Activated T-cell treated with anti-CD3 and anti-CD28 coated beads, Interleukin-2, amount 50 U/mL, for 72 hours (primary cell): ENCODE measurements at regions not wholly inside any gene's neighbourhood (a gene's known extent, or its start where the extent isn't known, plus 50 kb on each side); places are given as distances from the start of the nearest gene placed in this dataset.

Experiments used
- ATAC-seq, 2 donors: fragments of 150-1000 bp; cut with Tn5 transposase; replicated peaks in 1 of 2; 2 replicates each; pipeline ENCODE4 v1.10.0; 2021; ENCODE audit warnings: moderate library complexity in 2 of 2, mild to moderate bottlenecking in 1 of 2
- DNase-seq, 2 donors: peaks; one replicate each; pipeline ENCODE4 v3.0.0; 2021 to 2022; ENCODE audit warnings: mixed read lengths in 1 of 2
- H3K27ac Mint-ChIP-seq: one replicate; pipeline ENCODE4 v1.8.0; 2022; ENCODE audit warnings: mild to moderate bottlenecking, moderate library complexity, mixed read lengths
- H3K27me3 Mint-ChIP-seq: one replicate; pipeline ENCODE4 v1.8.0; 2022; ENCODE audit warnings: low read depth, mixed read lengths
- H3K36me3 Mint-ChIP-seq, 2 donors: one replicate each; pipeline ENCODE4 v1.8.0; 2022; ENCODE audit warnings: mixed read lengths in 2 of 2, mild to moderate bottlenecking in 1 of 2; ENCODE audit not compliant: insufficient read depth in 2 of 2
- H3K4me1 Mint-ChIP-seq: one replicate; pipeline ENCODE4 v1.8.0; 2022; ENCODE audit warnings: low read depth, mixed read lengths
- H3K4me3 Mint-ChIP-seq, 2 donors: one replicate each; pipeline ENCODE4 v1.8.0; 2022; ENCODE audit warnings: mild to moderate bottlenecking in 2 of 2, mixed read lengths in 2 of 2, moderate library complexity in 2 of 2
- H3K9me3 Mint-ChIP-seq, 2 donors: one replicate each; pipeline ENCODE4 v1.8.0; 2022; ENCODE audit warnings: mixed read lengths in 2 of 2

DNA sequence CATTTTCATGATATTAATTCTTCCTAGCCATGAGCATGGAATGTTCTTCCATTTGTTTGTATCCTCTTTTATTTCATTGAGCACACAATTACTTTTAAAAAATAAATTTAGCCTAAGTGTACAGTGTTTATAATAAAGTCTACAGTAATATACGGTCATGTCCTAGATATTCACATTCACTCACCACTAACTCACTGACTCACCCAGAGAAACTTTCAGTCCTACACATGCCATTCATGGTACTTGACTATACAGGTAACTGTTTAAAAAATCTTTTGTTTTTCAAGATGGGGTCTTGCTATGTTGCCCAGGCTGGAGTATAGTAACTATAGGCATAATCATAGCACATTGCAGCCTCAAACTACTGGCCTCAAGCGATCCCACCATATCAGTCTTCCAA, 348.1 kb downstream of the RAPGEF2 start:
- H3K4me3 Mint-ChIP-seq = no peak overlapping the region
- no peak for DNase-seq
- no peaks in the 10 kb centered on the region for H3K36me3 Mint-ChIP-seq
- no peak overlapping the region for H3K27ac Mint-ChIP-seq
- H3K9me3 Mint-ChIP-seq = no peaks in the 10 kb centered on the region
- ATAC-seq = no peak
- no peaks in the 10 kb centered on the region for H3K4me1 Mint-ChIP-seq
- H3K27me3 Mint-ChIP-seq = peaks cover 22% of the 10 kb centered on the region

DNA sequence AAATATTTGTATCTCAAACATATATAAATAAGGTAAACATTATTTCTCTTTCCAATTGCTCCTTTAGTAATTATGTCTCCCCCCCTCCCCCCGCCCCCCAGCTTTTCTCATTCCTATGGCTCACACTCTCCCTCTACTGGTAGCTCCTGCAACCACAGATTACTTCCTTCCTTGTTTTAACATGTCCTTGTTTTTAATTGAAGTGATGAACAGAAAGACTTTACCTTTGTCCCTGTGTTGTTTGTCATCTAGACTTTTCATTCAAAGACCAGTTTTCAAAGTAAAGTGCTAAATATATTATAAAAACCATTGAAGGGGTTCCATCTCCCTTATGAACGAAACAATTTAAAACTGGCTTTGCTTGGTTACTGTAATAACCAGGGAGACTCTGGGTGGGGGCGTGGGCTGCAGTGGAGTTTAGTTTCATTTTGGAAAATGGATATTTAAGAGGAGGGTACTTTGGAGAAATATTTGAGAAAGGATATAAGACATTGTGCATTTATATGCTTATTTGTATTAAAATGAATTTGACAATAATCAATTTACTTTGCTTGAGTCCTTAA, 352.9 kb downstream of the RAPGEF2 start:
- Mint-ChIP-seq H3K36me3 (no peaks in the 10 kb centered on the region), H3K27ac (no peak overlapping the region), H3K9me3 (no peaks in the 10 kb centered on the region), H3K4me1 (no peaks in the 10 kb centered on the region), H3K27me3 (no peaks in the 10 kb centered on the region), H3K4me3 (no peak overlapping the region)
- DNase-seq (peak in 1 of 2 donors; percentile 5), ATAC-seq (no peak)

GRCh38 chr4:159460371-159460770, 357.5 kb downstream of the RAPGEF2 start:
- H3K27me3 Mint-ChIP-seq = no peaks in the 10 kb centered on the region
- no peak overlapping the region for H3K4me3 Mint-ChIP-seq
- no peaks in the 10 kb centered on the region for H3K4me1 Mint-ChIP-seq
- H3K27ac Mint-ChIP-seq = no peak overlapping the region
- H3K36me3 Mint-ChIP-seq = peaks cover 0 to 2% of the 10 kb centered on the region in 2 donors
- no peak for ATAC-seq
- DNase-seq = no peak
- peaks cover 4% of the 10 kb centered on the region in 2 donors for H3K9me3 Mint-ChIP-seq

GRCh38 chr4:159463235-159463634, 360.4 kb downstream of the RAPGEF2 start:
- DNase-seq (no peak), ATAC-seq (no peak)
- Mint-ChIP-seq H3K4me1 (no peaks in the 10 kb centered on the region), H3K36me3 (peaks cover 0 to 2% of the 10 kb centered on the region in 2 donors), H3K27me3 (no peaks in the 10 kb centered on the region), H3K27ac (no peak overlapping the region), H3K9me3 (peaks cover 4 to 6% of the 10 kb centered on the region in 2 donors), H3K4me3 (no peak overlapping the region)

- DNase-seq (no peak), ATAC-seq (no peak)
- Mint-ChIP-seq H3K27me3 (no peaks in the 10 kb centered on the region), H3K4me3 (no peak overlapping the region), H3K4me1 (no peaks in the 10 kb centered on the region), H3K27ac (no peak overlapping the region), H3K9me3 (peaks cover 4 to 6% of the 10 kb centered on the region in 2 donors), H3K36me3 (peaks cover 0 to 2% of the 10 kb centered on the region in 2 donors)
Observed at GRCh38 chr4:159464302-159464701, 361.4 kb downstream of the RAPGEF2 start.

DNA sequence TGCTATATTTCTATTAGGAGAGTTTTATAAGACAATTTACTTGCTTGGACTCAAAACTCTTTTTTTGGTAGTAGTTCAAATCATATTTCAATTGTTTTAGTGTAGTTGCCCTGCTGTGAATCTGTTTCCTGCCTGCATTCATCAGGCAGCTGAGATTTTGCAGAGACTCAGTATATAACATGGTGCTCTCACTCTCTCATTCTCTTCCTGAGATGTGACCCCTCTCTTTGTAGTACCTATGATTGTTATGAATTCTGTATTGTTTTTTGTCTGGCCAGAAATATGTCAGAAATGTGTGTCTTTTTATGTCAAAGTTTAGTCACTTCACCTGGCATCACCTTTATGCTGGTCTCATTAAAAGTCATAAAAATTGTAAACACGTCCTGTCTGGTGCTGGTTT, 374.0 kb downstream of the RAPGEF2 start:
- no peak overlapping the region for H3K27ac Mint-ChIP-seq
- H3K36me3 Mint-ChIP-seq = no peaks in the 10 kb centered on the region
- no peaks in the 10 kb centered on the region for H3K27me3 Mint-ChIP-seq
- H3K4me3 Mint-ChIP-seq = no peak overlapping the region
- H3K9me3 Mint-ChIP-seq = no peaks in the 10 kb centered on the region
- H3K4me1 Mint-ChIP-seq = no peaks in the 10 kb centered on the region
- DNase-seq (no peak), ATAC-seq (no peak)

GRCh38 chr4:159480826-159481225, 377.9 kb downstream of the RAPGEF2 start:
- no peaks in the 10 kb centered on the region for H3K4me1 Mint-ChIP-seq
- DNase-seq = no peak
- H3K27me3 Mint-ChIP-seq = peaks cover 6% of the 10 kb centered on the region
- H3K36me3 Mint-ChIP-seq = no peaks in the 10 kb centered on the region
- no peaks in the 10 kb centered on the region for H3K9me3 Mint-ChIP-seq
- ATAC-seq = no peak
- H3K4me3 Mint-ChIP-seq = no peak overlapping the region
- no peak overlapping the region for H3K27ac Mint-ChIP-seq

DNA sequence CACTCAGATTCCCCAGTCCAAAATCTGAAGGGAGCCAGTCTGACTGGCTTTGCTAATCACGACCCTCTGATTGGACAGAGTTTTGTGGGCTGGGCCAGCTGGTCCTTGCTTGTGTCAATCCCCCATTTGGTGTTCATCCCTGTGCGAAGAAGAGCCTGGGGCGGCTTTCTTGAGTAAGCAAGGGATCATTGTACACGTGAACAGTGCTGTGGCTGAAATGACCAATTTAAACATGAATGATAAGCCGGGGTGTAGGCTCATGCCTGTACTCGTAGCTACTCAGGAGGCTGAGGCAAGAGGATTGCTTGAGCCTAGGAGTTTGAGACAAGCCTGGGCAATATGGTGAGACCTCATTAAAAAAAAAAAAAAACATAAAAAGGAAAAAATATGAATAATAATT, 379.1 kb downstream of the RAPGEF2 start:
- no peaks in the 10 kb centered on the region for H3K36me3 Mint-ChIP-seq
- H3K9me3 Mint-ChIP-seq = no peaks in the 10 kb centered on the region

GRCh38 chr4:159483110-159483781, 380.4 kb downstream of the RAPGEF2 start:
- DNase-seq (no peak), ATAC-seq (no peak)
- H3K27me3 Mint-ChIP-seq = peaks cover 25% of the 10 kb centered on the region
- H3K4me1 Mint-ChIP-seq = no peaks in the 10 kb centered on the region
- no peak overlapping the region for H3K4me3 Mint-ChIP-seq
- no peak overlapping the region for H3K27ac Mint-ChIP-seq
- H3K36me3 Mint-ChIP-seq = no peaks in the 10 kb centered on the region
- H3K9me3 Mint-ChIP-seq = no peaks in the 10 kb centered on the region

More for the DNA sequence above, 379.1 kb downstream of the RAPGEF2 start:
- Mint-ChIP-seq H3K27ac (no peak overlapping the region), H3K27me3 (peaks cover 16% of the 10 kb centered on the region), H3K4me3 (no peak overlapping the region), H3K4me1 (no peaks in the 10 kb centered on the region)
- ATAC-seq (no peak), DNase-seq (no peak)

DNA sequence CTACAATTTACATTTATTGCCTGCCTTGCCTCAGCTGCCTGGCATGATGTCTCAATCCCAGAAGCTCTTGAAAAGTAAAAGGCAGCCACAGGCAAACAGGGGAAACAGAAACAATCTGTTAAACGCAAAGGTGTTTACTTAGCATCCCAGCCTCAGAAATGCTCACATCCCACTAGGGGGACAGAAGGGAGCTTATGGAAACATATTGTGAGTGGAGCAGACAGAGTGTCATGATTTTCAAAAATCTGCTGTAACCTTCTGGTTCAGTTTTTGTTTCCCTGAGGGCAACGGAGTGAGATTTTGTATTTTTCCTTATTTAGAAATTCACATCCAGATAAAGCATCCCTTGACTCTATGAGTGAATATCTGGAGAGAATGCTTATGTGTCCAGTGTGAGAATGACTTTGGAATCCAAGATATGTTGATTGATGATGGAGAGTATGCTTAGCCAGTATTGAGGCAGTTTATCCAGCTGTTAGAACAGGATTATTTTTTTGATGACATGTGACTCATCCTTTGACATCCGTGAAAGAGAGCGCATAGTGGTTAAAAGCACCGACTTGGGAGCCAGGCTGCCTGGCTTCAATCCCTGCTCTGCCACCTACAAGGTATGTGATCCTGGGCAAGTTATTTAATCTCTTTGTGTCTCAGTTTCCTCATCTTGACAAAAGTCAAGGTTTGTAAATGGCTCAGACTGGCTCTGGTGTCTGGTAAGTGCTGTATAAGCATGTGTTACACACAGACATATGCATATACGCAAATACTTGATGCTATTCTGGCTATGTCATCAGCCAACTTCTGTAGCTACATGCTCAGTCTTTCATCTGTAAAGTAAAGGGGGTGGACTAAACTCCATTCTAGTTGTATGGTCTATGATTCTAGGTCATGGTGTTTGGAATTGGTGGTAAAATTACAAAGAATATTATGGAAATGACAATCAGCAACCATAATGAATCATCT, 381.2 kb downstream of the RAPGEF2 start:
- Mint-ChIP-seq H3K36me3 (no peaks in the 10 kb centered on the region), H3K4me1 (no peaks in the 10 kb centered on the region), H3K9me3 (no peaks in the 10 kb centered on the region), H3K4me3 (no peak overlapping the region), H3K27ac (no peak overlapping the region), H3K27me3 (peaks cover 25% of the 10 kb centered on the region)
- ATAC-seq (no peak), DNase-seq (no peak)

GRCh38 chr4:159484864-159485263, 382.0 kb downstream of the RAPGEF2 start:
- Mint-ChIP-seq H3K9me3 (no peaks in the 10 kb centered on the region), H3K27ac (no peak overlapping the region), H3K27me3 (peaks cover 25% of the 10 kb centered on the region), H3K4me3 (no peak overlapping the region), H3K36me3 (no peaks in the 10 kb centered on the region), H3K4me1 (no peaks in the 10 kb centered on the region)
- ATAC-seq (no peak), DNase-seq (no peak)

DNA sequence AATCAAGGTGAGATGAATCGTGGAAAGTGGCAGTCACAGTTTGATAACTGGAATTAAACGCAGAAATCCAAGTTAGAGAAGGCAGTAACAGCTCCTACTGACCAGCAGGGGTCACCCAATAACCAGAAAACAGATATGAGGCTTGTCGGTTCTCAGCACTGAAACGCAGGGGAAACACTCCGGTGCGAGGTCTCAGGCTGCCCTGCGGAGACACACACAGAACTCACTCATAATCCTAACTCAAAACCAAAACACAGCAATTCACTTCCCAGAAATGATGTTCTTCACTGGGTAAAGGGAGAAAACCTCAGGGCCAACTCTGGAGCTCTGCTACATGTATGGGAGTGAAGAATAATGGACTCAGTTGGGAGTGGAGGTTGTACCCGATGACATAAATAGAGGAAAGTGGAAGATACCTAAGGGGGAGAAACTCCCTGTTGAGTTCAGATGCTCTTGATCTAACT, 384.4 kb downstream of the RAPGEF2 start:
- Mint-ChIP-seq H3K36me3 (no peaks in the 10 kb centered on the region), H3K27ac (no peak overlapping the region), H3K9me3 (no peaks in the 10 kb centered on the region), H3K4me3 (no peak overlapping the region), H3K27me3 (peaks cover 25% of the 10 kb centered on the region), H3K4me1 (no peaks in the 10 kb centered on the region)
- ATAC-seq = peak; percentile 66
- DNase-seq = peak; percentile 26 to 36

DNA sequence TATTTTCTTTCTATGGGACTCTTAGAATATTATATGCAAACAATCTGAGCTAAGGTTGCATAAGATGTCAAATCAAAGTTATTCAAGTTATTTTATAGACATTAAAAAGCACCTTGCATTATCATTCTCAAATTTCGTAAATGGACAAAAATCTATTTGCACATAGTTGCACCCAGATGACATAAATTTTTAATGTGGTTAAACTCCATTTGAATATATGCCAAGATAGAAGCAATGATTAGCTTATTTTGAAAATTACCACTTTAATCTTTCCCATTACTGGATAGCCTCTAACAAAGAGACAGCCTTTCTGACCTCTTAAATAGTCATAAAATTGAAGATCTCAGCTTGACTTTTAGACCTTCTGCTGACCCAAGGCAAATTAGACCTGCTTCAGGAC, 386.8 kb downstream of the RAPGEF2 start:
- no peak for DNase-seq

More for the DNA sequence above, 386.8 kb downstream of the RAPGEF2 start:
- Mint-ChIP-seq H3K4me1 (no peaks in the 10 kb centered on the region), H3K4me3 (no peak overlapping the region), H3K36me3 (no peaks in the 10 kb centered on the region), H3K9me3 (no peaks in the 10 kb centered on the region), H3K27me3 (peaks cover 18% of the 10 kb centered on the region), H3K27ac (no peak overlapping the region)
- ATAC-seq = no peak
